HG02885 (cell line): ENCODE measurements at regions not wholly inside any gene's neighbourhood (a gene's known extent, or its start where the extent isn't known, plus 50 kb on each side); places are given as distances from the start of the nearest gene placed in this dataset.

ENCODE experiments used
- ATAC-seq: cut with Tn5 transposase; IDR thresholded peaks from one replicate; pipeline ENCODE4 v1.9.1; 2021; ENCODE audit warnings: mild to moderate bottlenecking; ENCODE audit not compliant: unreplicated experiment, poor library complexity

DNA sequence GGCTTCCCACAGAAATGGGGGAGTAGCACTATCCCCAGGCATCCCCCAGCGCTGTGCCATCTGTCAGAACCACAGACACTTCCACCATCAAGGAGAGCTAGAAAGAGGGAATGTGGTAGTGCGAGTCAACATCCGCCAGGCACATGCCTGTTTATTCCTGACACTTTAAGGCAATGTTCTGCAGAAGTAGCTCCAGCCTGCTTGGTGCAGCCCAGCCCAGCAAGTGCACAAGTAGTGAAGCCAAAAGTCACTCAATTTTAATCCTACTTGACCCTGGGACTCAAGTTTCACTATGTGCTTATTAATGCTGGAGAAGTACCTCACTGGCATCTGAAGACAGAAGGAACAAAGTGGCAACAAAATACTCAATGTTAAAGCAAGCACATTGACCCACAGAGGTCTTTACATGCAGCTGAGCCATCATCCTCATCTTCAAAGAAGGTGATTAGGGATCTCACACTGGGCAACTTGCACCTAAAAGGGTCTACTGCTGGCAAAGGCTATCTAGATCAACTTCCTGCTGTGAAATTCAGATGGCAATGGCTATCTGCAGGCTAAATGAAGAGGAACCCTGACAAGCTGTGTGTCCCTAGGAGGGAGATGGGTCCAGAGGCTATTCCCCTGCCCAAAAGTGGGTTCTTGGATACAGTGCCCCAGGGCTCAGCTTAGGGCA is 61.4 kb upstream of the CLDN18 start:
- no peak for ATAC-seq

DNA sequence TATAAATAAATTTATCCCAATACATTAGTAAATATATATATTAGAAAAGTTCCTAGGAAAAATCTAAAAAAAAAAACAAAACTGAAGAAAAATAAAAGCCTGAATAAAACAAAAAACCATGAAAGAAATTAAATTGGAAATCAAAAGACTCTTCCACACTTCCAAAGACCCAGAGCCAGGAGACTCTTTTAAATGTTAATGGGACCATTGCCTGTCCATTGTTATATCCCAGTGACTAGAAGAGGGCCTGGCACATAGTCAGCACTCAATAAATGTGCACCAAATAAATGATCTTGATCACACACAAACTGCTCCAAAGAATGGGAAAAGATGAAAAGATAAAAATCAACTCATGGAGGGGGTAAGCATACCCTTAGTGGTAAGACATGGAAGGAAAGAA is 51.3 kb upstream of the CLDN18 start:
- no peak for ATAC-seq
